Heart right ventricle (tissue), 16 donors: ENCODE measurements at regions not wholly inside any gene's neighbourhood (a gene's known extent, or its start where the extent isn't known, plus 50 kb on each side); places are given as distances from the start of the nearest gene placed in this dataset.

Source experiments
- ATAC-seq, 8 donors: fragments of 200-7000 bp; cut with Tn5 transposase; one replicate each; pipeline ENCODE4 v1.9.1; 2020; ENCODE audit warnings: mild to moderate bottlenecking in 8 of 8, moderate library complexity in 8 of 8, moderate number of reproducible peaks in 1 of 8
- DNase-seq, 2 donors: peaks; one replicate each; pipeline ENCODE4 v3.0.0-alpha.2; 2020
- H3K27ac ChIP-seq, 10 donors: fragments of 200-600 bp; sonication (generic) in 2 of 10; one replicate each; pipeline versions ENCODE4 v1.5.0 to v1.8.0; 2020 to 2022; ENCODE audit warnings: mild to moderate bottlenecking in 3 of 10
- H3K27me3 ChIP-seq, 7 donors: fragments of 200-600 bp; one replicate each; pipeline ENCODE4 v1.8.0; 2021 to 2022; ENCODE audit warnings: mild to moderate bottlenecking in 2 of 7
- H3K36me3 ChIP-seq, 9 donors: fragments of 200-600 bp; sonication (generic) in 1 of 9; one replicate each; pipeline versions ENCODE4 v1.5.0 to v1.8.0; 2020 to 2022; ENCODE audit warnings: mild to moderate bottlenecking in 2 of 9
- H3K4me1 ChIP-seq, 9 donors: fragments of 200-600 bp; sonication (generic) in 1 of 9; one replicate each; pipeline versions ENCODE4 v1.5.0 to v1.8.0; 2020 to 2022; ENCODE audit warnings: mild to moderate bottlenecking in 4 of 9
- H3K4me3 ChIP-seq, 10 donors: fragments of 200-600 bp; sonication (generic) in 2 of 10; one replicate each; pipeline versions ENCODE4 v1.5.0 to v1.8.0; 2020 to 2022; ENCODE audit warnings: mild to moderate bottlenecking in 7 of 10, moderate library complexity in 2 of 10
- H3K9me3 ChIP-seq, 11 donors: fragments of 200-600 bp in 10 of 11; sonication (generic) in 2 of 11; one replicate each; pipeline versions ENCODE4 v1.5.0 to v1.8.0; 2013 to 2022; ENCODE audit warnings: mild to moderate bottlenecking in 2 of 11, control low read depth in 1 of 11, moderate library complexity in 1 of 11
- CTCF ChIP-seq, 9 donors: fragments of 200-600 bp; sonication (generic) in 2 of 9; IDR thresholded peaks; one replicate each; pipeline versions ENCODE4 v1.5.0 to v1.8.0; 2021 to 2022; ENCODE audit warnings: antibody characterized with exemption in 9 of 9, mild to moderate bottlenecking in 5 of 9, moderate library complexity in 1 of 9
- WGBS, 2 donors: extraction: QIAGEN DNeasy Blood & Tissue Kit; methylation state at CpG; one replicate each; pipeline ENCODE4 v1.1.7; 2013; ENCODE audit warnings: inconsistent platforms in 1 of 2; 5-methylcytosine and 5-hydroxymethylcytosine counted together
- intact Hi-C, 10 donors: fragments of 100-400 bp; cut with DNase I; formaldehyde crosslinking; loops; one replicate each; pipeline versions ENCODE4 v1.11.1 to v1.14.2; 2022
- donor health status: Arrhythmogenic right ventricular cardiomyopathy.
- donor health status: ischemic (EF 13 %, LVEDD 7.1; RV severe dilation, severe dysfunction).
- donor health status: healthy with polysubstance abuse.
- donor health status: DM: no; HTN: yes; CAD: no.
- donor health status: DM: no; HTN: no; CAD: no.
- donor health status: ischemic (EF 25% LVEDD 6.9; RV normal size, moderate dysfunction).
- donor health status: ischemic (EF 25% LVEDD 5.7; RV mildly dilated, moderate dysfunction).
- donor health status: healthy.
- donor health status: DM: yes; HTN: yes; CAD: no.
- donor health status: Ischemic cardiomyopathy.
- donor health status: ischemic (EF 35%, LVEDD 5.7; RV mildly dilated, moderate dysfunction).
- donor health status: nonischemic (EF 11% LVEDD 7.7; RV severe dilation, severe dysfunction).
- donor health status: DM: yes; HTN: yes; CAD: no.
- donor health status: PGD.
- donor health status: ischemic (EF 29% LVEDD 5.4; RV normal size, mild dysfunction).
- donor health status: nonischemic (EF 23%, LVEDD 6.1; RV moderate dilation, normal function).

GRCh38 chr18:55768255-55768654 lies 180.3 kb upstream of the TCF4 start:
- intact Hi-C loops, result loop anchor here in 1 of 10 donors (10.0 kb wide), 1 partner anchor 73 kb away; no protein-coding TSS in a partner anchor
- DNase-seq (no peak), ATAC-seq (peak in 3 of 8 donors; percentile 61 to 63 (median 61))
- H3K4me1 ChIP-seq, result no peaks in the 10 kb centered on the region
- no peak overlapping the region for H3K4me3 ChIP-seq
- H3K36me3 ChIP-seq, result no peaks in the 10 kb centered on the region
- 53 to 66% methylated on average over 5 of the region's 5 CpGs for WGBS, 2 donors
- H3K27ac ChIP-seq, result peak overlapping the region in 1 of 10 donors; percentile 16
- TF ChIP-seq CTCF (IDR thresholded peaks at IDR 0.05), result no peak
- no peaks in the 10 kb centered on the region for H3K27me3 ChIP-seq
- no peaks in the 10 kb centered on the region for H3K9me3 ChIP-seq

- 90 to 91% methylated on average over 5 of the region's 5 CpGs for WGBS, 2 donors
- Histone ChIP-seq H3K4me3 (no peak overlapping the region), H3K9me3 (no peaks in the 10 kb centered on the region), H3K27me3 (no peaks in the 10 kb centered on the region), H3K27ac (no peak overlapping the region), H3K36me3 (no peaks in the 10 kb centered on the region), H3K4me1 (no peaks in the 10 kb centered on the region)
- intact Hi-C loops, result loop anchor here in 1 of 10 donors (10.0 kb wide), 1 partner anchor 70 kb away; no protein-coding TSS in a partner anchor
- DNase-seq, result no peak
- no peak for TF ChIP-seq CTCF (IDR thresholded peaks at IDR 0.05)
- no peak for ATAC-seq
Observed at GRCh38 chr18:55764386-55764785, 176.4 kb upstream of the TCF4 start.

GRCh38 chr18:55763805-55764204 lies 175.8 kb upstream of the TCF4 start:
- no peak overlapping the region for H3K27ac ChIP-seq
- WGBS, 2 donors, result 75 to 80% methylated on average over 4 of the region's 4 CpGs

GRCh38 chr18:55763298-55763697 lies 175.3 kb upstream of the TCF4 start:
- Histone ChIP-seq H3K9me3 (no peaks in the 10 kb centered on the region), H3K36me3 (no peaks in the 10 kb centered on the region), H3K4me3 (no peak overlapping the region), H3K27ac (no peak overlapping the region), H3K4me1 (no peaks in the 10 kb centered on the region), H3K27me3 (no peaks in the 10 kb centered on the region)
- ATAC-seq (no peak), DNase-seq (no peak)
- intact Hi-C loops, result loop anchor here in 1 of 10 donors (10.0 kb wide), 1 partner anchor 68 kb away; no protein-coding TSS in a partner anchor
- no peak for TF ChIP-seq CTCF (IDR thresholded peaks at IDR 0.05)
- WGBS, 2 donors, result 83 to 85% methylated on average over 2 of the region's 2 CpGs

More at GRCh38 chr18:55763805-55764204, 175.8 kb upstream of the TCF4 start:
- ATAC-seq (no peak), DNase-seq (no peak)
- Histone ChIP-seq H3K36me3 (no peaks in the 10 kb centered on the region), H3K27me3 (no peaks in the 10 kb centered on the region), H3K4me3 (no peak overlapping the region), H3K4me1 (no peaks in the 10 kb centered on the region), H3K9me3 (no peaks in the 10 kb centered on the region)
- no peak for TF ChIP-seq CTCF (IDR thresholded peaks at IDR 0.05)
- intact Hi-C loops, result loop anchor here in 1 of 10 donors (10.0 kb wide), 1 partner anchor 69 kb away; no protein-coding TSS in a partner anchor
